ENCODE measurements at regions not wholly inside any gene's neighbourhood (a gene's known extent, or its start where the extent isn't known, plus 50 kb on each side); places are given as distances from the start of the nearest gene placed in this dataset.

DNA sequence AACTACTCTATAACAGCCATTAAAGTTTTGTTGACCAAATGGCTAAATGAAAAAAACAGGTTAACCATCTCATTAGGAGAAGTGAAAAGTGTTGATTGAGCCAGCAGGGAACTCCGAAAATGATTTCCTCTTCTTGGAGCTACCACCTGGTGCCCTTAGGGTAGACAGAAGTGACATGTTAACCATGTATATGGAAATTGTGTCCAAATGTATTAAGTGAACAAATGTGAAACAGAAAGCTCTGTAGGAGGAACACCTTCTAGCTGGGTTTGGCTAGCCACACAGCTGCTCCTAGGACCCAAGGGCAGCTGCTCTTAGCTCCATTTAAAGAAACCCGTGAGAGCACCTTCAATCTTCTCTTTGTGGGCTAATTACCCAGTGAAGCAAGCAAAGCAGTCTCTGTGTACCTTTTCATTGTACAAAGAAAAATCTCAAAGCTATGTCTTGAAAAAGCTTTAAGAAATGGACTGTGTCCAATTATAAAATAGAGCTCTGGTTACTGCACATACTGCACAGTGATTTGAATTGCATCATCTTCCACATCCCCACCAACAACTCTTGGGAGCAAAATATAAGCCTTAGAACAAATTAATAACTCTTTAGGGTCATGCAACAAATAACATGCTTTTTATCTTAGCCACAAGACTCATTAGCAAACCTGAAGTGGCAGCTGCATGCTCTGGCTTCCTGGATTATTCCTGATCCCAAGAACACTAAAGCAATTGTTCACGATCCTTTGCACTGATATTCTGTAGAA, 59.2 kb upstream of the PARM1 start:
- TF ChIP-seq, protein P1, sequence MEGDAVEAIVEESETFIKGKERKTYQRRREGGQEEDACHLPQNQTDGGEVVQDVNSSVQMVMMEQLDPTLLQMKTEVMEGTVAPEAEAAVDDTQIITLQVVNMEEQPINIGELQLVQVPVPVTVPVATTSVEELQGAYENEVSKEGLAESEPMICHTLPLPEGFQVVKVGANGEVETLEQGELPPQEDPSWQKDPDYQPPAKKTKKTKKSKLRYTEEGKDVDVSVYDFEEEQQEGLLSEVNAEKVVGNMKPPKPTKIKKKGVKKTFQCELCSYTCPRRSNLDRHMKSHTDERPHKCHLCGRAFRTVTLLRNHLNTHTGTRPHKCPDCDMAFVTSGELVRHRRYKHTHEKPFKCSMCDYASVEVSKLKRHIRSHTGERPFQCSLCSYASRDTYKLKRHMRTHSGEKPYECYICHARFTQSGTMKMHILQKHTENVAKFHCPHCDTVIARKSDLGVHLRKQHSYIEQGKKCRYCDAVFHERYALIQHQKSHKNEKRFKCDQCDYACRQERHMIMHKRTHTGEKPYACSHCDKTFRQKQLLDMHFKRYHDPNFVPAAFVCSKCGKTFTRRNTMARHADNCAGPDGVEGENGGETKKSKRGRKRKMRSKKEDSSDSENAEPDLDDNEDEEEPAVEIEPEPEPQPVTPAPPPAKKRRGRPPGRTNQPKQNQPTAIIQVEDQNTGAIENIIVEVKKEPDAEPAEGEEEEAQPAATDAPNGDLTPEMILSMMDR (conservative IDR thresholded peaks at IDR 0.05; ENCODE audit: low read depth, low read length) = no peak
- TF ChIP-seq MXI1 (IDR thresholded peaks at IDR 0.05; ENCODE audit: borderline replicate concordance, low read depth, low read length) (no peak), RFX5 (IDR thresholded peaks at IDR 0.05; ENCODE audit: low read depth, low read length) (no peak), NFE2L2 (IDR thresholded peaks at IDR 0.05; ENCODE audit: low read depth, low read length) (no peak), POLR2A (IDR thresholded peaks at IDR 0.05; ENCODE audit: low read depth, low read length) (no peak)
